ENCODE measurements at regions not wholly inside any gene's neighbourhood (a gene's known extent, or its start where the extent isn't known, plus 50 kb on each side); places are given as distances from the start of the nearest gene placed in this dataset.

GRCh38 chr12:131457331-131458047 is 253.4 kb upstream of the SFSWAP start:
- intact Hi-C loops (cut with micrococcal nuclease; ENCODE audit: unreplicated experiment): no loop called here
- no TSS peak for BruUV-seq (replicated peaks)
- Histone ChIP-seq H3K36me3 (ENCODE audit: insufficient read depth, low read length, poor library complexity, severe bottlenecking) (no peaks in the 10 kb centered on the region), H3K4me3 (ENCODE audit: low read depth, low read length, poor library complexity, severe bottlenecking) (no peak overlapping the region), H3K4me1 (ENCODE audit: insufficient read depth, low read length, poor library complexity, severe bottlenecking) (no peaks in the 10 kb centered on the region), H3K9me3 (ENCODE audit: low read depth, low read length, poor library complexity, severe bottlenecking) (no peaks in the 10 kb centered on the region), H3K27ac (ENCODE audit: low read depth, low read length, poor library complexity, severe bottlenecking) (no peak overlapping the region), H3K27me3 (replicated peaks; ENCODE audit: insufficient read depth, low read depth, low read length, poor library complexity) (peaks cover 51% of the 10 kb centered on the region)
- ChIA-PET POLR2A (ENCODE audit: low non-redundant PET) (no interaction called here), CTCF (no interaction called here)
- DNase-seq (ENCODE audit: low spot score): no peak
- TF ChIP-seq CTCF (conservative IDR thresholded peaks at IDR 0.05; ENCODE audit: low read depth, low read length) (no peak), EZH2 (IDR thresholded peaks at IDR 0.05; ENCODE audit: borderline replicate concordance, low read depth, low read length, poor library complexity, severe bottlenecking) (no peak)

- intact Hi-C loops (cut with micrococcal nuclease; ENCODE audit: unreplicated experiment): no loop called here
- Histone ChIP-seq H3K4me3 (ENCODE audit: low read depth, low read length, poor library complexity, severe bottlenecking) (no peak overlapping the region), H3K27me3 (replicated peaks; ENCODE audit: insufficient read depth, low read depth, low read length, poor library complexity) (peaks cover 55% of the 10 kb centered on the region), H3K4me1 (ENCODE audit: insufficient read depth, low read length, poor library complexity, severe bottlenecking) (no peaks in the 10 kb centered on the region), H3K9me3 (ENCODE audit: low read depth, low read length, poor library complexity, severe bottlenecking) (no peaks in the 10 kb centered on the region), H3K36me3 (ENCODE audit: insufficient read depth, low read length, poor library complexity, severe bottlenecking) (no peaks in the 10 kb centered on the region), H3K27ac (ENCODE audit: low read depth, low read length, poor library complexity, severe bottlenecking) (no peak overlapping the region)
- no TSS peak for BruUV-seq (replicated peaks)
- CTCF ChIA-PET: no interaction called here
- no peak for DNase-seq (ENCODE audit: low spot score)
- no peak for TF ChIP-seq CTCF (conservative IDR thresholded peaks at IDR 0.05; ENCODE audit: low read depth, low read length)
- POLR2A ChIA-PET (ENCODE audit: low non-redundant PET): no interaction called here
Observed at GRCh38 chr12:131458048-131458374, 252.9 kb upstream of the SFSWAP start.

GRCh38 chr12:131458931-131459772 is 251.7 kb upstream of the SFSWAP start:
- peaks cover 65% of the 10 kb centered on the region for H3K27me3 ChIP-seq (replicated peaks; ENCODE audit: insufficient read depth, low read depth, low read length, poor library complexity)
- BruUV-seq (replicated peaks): no TSS peak
- TF ChIP-seq EZH2 (IDR thresholded peaks at IDR 0.05; ENCODE audit: borderline replicate concordance, low read depth, low read length, poor library complexity, severe bottlenecking) (no peak), CTCF (conservative IDR thresholded peaks at IDR 0.05; ENCODE audit: low read depth, low read length) (no peak)
- no peaks in the 10 kb centered on the region for H3K4me1 ChIP-seq (ENCODE audit: insufficient read depth, low read length, poor library complexity, severe bottlenecking)
- intact Hi-C loops (cut with micrococcal nuclease; ENCODE audit: unreplicated experiment): no loop called here
- ChIA-PET CTCF (no interaction called here), POLR2A (ENCODE audit: low non-redundant PET) (no interaction called here)
- no peak overlapping the region for H3K27ac ChIP-seq (ENCODE audit: low read depth, low read length, poor library complexity, severe bottlenecking)
- H3K9me3 ChIP-seq (ENCODE audit: low read depth, low read length, poor library complexity, severe bottlenecking): no peaks in the 10 kb centered on the region
- no peak overlapping the region for H3K4me3 ChIP-seq (ENCODE audit: low read depth, low read length, poor library complexity, severe bottlenecking)
- H3K36me3 ChIP-seq (ENCODE audit: insufficient read depth, low read length, poor library complexity, severe bottlenecking): no peaks in the 10 kb centered on the region
- DNase-seq (ENCODE audit: low spot score): no peak
